VCaP (cell line): ENCODE measurements at regions not wholly inside any gene's neighbourhood (a gene's known extent, or its start where the extent isn't known, plus 50 kb on each side); places are given as distances from the start of the nearest gene placed in this dataset.

Source experiments
- H3K27ac ChIP-seq: fragments of 450-650 bp; 2 replicates; pipeline ENCODE4 v1.5.1; 2017
- TF ChIP-seq, protein P1 (sequence below): fragments of 450-650 bp; conservative IDR thresholded peaks from 2 replicates; pipeline ENCODE4 v1.5.1; 2017; ENCODE audit warnings: mild to moderate bottlenecking, moderate library complexity

DNA sequence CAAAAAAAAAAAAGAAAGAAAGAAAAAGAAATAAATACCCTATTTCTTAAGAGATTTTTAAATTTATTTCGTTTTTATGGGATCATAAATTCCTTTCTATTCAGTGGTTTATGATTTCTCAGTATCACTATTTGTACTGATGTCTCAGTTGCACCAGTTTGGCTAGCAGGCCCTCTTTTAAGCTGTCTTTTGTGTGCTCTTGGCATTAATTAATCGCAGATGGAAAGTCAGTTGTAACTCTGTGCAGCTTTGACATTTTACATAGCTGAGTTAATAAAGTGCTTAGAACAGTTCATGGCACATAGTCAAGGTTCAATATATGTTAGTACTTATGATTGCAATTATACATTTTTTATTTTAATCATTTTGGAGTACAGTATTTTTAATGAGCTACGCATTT lies 123.7 kb upstream of the NUDT6 start:
- H3K27ac ChIP-seq, result no peak overlapping the region
- TF ChIP-seq, protein P1, sequence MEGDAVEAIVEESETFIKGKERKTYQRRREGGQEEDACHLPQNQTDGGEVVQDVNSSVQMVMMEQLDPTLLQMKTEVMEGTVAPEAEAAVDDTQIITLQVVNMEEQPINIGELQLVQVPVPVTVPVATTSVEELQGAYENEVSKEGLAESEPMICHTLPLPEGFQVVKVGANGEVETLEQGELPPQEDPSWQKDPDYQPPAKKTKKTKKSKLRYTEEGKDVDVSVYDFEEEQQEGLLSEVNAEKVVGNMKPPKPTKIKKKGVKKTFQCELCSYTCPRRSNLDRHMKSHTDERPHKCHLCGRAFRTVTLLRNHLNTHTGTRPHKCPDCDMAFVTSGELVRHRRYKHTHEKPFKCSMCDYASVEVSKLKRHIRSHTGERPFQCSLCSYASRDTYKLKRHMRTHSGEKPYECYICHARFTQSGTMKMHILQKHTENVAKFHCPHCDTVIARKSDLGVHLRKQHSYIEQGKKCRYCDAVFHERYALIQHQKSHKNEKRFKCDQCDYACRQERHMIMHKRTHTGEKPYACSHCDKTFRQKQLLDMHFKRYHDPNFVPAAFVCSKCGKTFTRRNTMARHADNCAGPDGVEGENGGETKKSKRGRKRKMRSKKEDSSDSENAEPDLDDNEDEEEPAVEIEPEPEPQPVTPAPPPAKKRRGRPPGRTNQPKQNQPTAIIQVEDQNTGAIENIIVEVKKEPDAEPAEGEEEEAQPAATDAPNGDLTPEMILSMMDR, result no peak

DNA sequence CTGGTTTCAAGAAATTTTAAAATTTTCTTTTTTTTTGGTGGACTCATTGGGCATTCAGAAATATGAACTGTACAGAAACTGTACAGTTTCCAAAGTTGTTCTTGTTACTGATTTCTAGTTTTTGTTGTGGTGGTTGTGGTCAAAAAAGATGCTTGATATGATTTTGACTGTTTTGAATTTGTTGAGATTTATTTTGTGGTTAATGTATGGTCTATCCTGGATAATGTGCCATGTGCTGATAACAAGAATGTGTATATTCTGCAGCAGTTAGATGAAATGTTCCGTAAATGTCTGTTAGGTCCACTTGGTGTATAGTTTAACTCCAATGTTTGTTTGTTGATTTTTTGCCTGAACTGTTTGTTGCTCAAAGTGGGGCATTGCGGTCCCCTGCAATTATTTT lies 127.6 kb upstream of the NUDT6 start:
- no peak overlapping the region for H3K27ac ChIP-seq
- TF ChIP-seq, protein P1, result no peak

DNA sequence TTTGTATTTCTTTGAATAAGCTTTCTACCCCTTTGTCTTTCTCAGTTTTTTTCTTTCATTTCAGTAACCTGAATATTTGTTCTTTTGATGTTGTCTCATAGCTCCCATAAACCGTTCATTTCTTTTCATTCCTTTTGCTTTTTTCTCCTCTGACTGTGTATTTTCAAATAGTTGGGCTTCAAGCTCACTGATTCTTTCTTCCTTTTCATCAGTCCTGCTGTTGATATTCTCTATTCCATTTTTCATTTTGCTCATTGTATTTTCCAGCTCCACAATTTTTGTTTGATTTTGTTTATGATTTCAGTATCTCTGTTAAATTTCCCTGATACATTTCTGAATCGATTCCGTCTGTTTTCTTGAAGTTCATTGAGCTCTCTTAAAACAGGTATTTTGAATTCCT lies 129.6 kb upstream of the NUDT6 start:
- no peak overlapping the region for H3K27ac ChIP-seq
- TF ChIP-seq, protein P1, result no peak

DNA sequence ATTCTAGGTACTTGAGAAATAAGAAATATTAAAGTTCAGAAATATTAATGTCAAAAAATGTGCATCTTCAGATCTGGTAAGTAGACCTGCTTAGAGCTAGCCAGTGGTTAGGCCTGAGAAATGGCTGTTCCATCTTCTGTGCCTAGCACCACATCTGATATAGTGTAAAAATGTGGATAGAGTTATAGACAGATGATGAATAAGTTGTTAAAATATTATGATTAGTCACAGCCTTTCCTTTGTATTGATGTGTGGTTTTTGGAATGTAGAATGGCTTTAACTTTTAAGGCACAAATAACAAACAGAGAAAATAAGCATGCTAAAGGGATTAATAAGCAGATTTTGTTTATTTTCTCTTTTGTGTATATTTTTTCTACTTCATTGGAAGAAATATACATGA lies 133.5 kb upstream of the NUDT6 start:
- TF ChIP-seq, protein P1, result no peak
- no peak overlapping the region for H3K27ac ChIP-seq

DNA sequence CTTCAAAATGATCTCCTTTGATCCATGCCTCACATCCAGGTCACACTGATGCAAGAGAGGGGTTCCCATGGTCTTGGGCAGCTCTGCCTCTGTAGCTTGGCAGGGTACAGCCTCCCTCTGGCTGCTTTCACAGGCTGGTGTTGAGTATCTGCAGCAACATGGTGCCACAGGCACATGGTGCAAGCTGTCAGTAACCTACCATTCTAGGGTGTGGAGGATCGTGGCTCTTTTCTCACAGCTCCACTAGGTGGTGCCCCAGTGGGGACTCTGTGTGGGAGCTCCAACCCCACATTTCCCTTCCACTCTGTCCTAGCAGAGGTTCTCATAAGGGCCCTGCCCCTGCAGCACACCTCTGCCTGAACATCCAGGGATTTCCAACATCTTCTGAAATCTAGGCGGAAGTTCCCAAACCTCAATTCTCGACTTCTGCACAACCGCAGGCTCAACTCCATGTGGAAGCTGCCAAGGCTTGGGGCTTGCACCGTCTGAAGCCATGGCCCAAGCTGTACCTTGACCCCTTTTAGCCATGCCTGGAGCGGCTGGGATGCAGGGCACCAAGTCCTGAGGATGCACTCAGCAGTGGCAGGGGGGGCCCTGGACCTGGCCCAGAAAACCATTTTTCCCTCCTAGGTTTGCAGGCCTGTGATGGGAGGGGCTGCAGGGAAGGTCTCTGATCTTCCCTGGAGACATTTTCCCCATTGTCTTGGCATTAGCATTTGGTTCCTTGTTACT lies 137.8 kb upstream of the NUDT6 start:
- TF ChIP-seq, protein P1, result no peak
- no peak overlapping the region for H3K27ac ChIP-seq

DNA sequence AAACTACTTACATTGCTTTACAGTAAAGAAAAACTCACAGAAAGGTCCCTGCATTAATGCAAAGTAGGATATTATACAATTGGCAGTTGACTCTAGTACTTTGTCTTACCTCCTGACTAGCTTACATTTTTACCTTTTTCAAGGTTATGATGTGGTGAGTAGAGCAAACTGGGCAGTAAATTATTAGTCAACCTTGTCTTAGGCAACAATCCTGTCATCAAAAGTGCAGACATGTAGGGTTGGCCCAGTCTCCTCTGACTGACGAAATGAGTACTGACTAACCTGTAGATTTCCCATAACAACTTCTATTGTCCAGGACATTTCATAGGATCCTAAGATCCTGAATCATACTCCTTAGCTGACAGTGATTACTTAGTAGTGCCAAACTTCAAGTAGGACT lies 142.0 kb upstream of the NUDT6 start:
- TF ChIP-seq, protein P1, result no peak

DNA sequence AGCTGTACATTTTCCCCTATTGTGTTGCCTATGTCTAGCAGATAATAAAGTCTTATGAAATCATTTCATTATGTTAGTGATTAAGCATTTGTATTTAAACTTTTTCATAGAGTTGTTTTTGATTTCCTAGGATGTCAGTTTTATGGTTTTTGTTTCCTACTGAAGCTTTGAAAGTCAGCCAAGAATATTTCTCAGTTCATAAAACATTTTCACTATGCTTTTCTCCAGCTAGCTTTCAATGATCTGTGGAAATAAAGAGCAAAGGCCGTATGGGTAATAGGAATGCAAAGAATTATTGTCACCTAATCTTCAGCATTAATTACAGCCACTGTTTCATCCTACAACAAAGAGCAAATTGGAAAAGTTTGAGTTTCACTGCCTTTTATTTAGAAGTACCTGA lies 145.7 kb upstream of the NUDT6 start:
- TF ChIP-seq, protein P1, result no peak
- no peak overlapping the region for H3K27ac ChIP-seq

More for the DNA sequence above, 142.0 kb upstream of the NUDT6 start:
- no peak overlapping the region for H3K27ac ChIP-seq
